Osteocyte (in vitro differentiated cells): ENCODE measurements at regions not wholly inside any gene's neighbourhood (a gene's known extent, or its start where the extent isn't known, plus 50 kb on each side); places are given as distances from the start of the nearest gene placed in this dataset.

ENCODE experiments used
- DNase-seq: peaks from one replicate; pipeline ENCODE4 v3.0.0; 2021; ENCODE audit warnings: mixed read lengths; ENCODE audit not compliant: unreplicated experiment; ENCODE audit errors: extremely low spot score
- H3K27ac Mint-ChIP-seq: one replicate; pipeline ENCODE4 v1.8.0; 2021; ENCODE audit warnings: mild to moderate bottlenecking, mixed read lengths; ENCODE audit not compliant: unreplicated experiment
- H3K27me3 Mint-ChIP-seq: one replicate; pipeline ENCODE4 v1.8.0; 2021; ENCODE audit warnings: mixed read lengths; ENCODE audit not compliant: unreplicated experiment
- H3K36me3 Mint-ChIP-seq: one replicate; pipeline ENCODE4 v1.8.0; 2021; ENCODE audit warnings: mixed read lengths; ENCODE audit not compliant: unreplicated experiment
- H3K4me1 Mint-ChIP-seq: one replicate; pipeline ENCODE4 v1.8.0; 2021; ENCODE audit warnings: mixed read lengths; ENCODE audit not compliant: unreplicated experiment
- H3K4me3 Mint-ChIP-seq: one replicate; pipeline ENCODE4 v1.8.0; 2021; ENCODE audit warnings: mild to moderate bottlenecking, moderate library complexity, mixed read lengths; ENCODE audit not compliant: unreplicated experiment
- H3K9me3 Mint-ChIP-seq: one replicate; pipeline ENCODE4 v1.8.0; 2021; ENCODE audit warnings: mixed read lengths; ENCODE audit not compliant: unreplicated experiment
- TF ChIP-seq, protein P1 (sequence below): fragments of 200-600 bp; sonication (generic); IDR thresholded peaks from 2 replicates; pipeline ENCODE4 v1.5.0; 2021; ENCODE audit warnings: antibody characterized with exemption, mild to moderate bottlenecking, moderate library complexity

DNA sequence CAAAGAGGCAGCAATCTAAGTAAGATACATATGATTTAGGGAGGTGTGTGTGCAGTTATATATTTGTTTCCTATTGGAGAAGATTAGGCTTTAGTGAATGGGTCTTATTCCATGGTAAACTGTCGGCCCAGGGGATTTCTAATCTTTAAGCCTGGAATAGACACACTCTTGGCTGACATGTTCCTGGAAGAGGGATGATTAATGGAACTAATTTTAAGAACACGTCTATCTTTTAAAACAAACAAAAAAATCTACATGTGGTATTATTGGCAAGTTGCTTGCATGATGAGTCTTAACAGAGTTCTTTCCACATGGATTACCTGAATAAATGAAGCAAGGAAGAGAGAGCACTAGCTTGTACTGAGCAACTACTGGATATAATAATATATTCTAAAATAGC lies 114.2 kb upstream of the NT5C1B start:
- peaks cover 9% of the 10 kb centered on the region for H3K4me1 Mint-ChIP-seq
- no peaks in the 10 kb centered on the region for H3K9me3 Mint-ChIP-seq
- DNase-seq: no peak
- H3K36me3 Mint-ChIP-seq: no peaks in the 10 kb centered on the region
- TF ChIP-seq, protein P1, sequence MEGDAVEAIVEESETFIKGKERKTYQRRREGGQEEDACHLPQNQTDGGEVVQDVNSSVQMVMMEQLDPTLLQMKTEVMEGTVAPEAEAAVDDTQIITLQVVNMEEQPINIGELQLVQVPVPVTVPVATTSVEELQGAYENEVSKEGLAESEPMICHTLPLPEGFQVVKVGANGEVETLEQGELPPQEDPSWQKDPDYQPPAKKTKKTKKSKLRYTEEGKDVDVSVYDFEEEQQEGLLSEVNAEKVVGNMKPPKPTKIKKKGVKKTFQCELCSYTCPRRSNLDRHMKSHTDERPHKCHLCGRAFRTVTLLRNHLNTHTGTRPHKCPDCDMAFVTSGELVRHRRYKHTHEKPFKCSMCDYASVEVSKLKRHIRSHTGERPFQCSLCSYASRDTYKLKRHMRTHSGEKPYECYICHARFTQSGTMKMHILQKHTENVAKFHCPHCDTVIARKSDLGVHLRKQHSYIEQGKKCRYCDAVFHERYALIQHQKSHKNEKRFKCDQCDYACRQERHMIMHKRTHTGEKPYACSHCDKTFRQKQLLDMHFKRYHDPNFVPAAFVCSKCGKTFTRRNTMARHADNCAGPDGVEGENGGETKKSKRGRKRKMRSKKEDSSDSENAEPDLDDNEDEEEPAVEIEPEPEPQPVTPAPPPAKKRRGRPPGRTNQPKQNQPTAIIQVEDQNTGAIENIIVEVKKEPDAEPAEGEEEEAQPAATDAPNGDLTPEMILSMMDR: no peak
- H3K27me3 Mint-ChIP-seq: no peaks in the 10 kb centered on the region
- no peak overlapping the region for H3K27ac Mint-ChIP-seq
- no peak overlapping the region for H3K4me3 Mint-ChIP-seq

DNA sequence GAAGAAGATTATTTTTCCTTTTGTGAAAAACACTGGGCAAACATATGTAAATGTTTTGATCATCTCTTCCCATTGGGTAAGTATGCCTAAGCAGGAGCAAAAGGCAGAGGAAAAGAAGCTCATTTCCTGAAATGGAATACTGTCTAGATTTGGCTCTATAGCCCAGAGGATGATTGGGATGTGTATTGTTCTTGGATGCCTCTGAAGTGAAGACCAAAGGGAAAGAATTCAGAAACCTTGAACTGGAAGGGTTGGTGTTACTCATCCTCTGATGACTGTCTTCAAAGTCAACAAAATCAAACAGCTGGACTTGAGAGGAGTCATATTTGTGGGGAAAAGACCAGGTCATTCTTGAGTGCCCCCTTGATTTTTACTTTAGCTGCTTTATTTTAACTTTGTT lies 112.6 kb upstream of the NT5C1B start:
- peaks cover 9% of the 10 kb centered on the region for H3K4me1 Mint-ChIP-seq
- no peak for DNase-seq

DNA sequence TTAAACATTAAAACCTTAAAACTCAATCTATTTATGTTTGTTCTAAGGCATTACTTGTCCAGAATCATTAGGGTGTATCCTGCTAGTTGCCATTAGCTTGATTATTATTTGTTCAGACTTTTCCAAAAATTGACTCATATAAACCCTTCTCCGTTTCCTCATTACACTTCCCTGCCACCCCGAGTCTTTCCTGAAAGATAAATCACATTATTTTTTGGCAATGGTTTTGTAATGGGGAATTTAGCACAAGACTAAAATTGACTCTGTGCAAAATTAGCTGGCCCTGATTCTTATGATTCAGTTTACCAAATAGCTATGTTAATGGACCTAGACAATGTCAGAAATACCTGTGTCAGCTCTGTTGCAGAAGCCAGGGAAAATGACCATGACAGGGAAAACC lies 112.2 kb upstream of the NT5C1B start:
- Mint-ChIP-seq H3K4me1 (peaks cover 9% of the 10 kb centered on the region), H3K27me3 (peaks cover 3% of the 10 kb centered on the region), H3K36me3 (no peaks in the 10 kb centered on the region), H3K27ac (no peak overlapping the region), H3K9me3 (no peaks in the 10 kb centered on the region), H3K4me3 (no peak overlapping the region)
- TF ChIP-seq, protein P1: no peak
- DNase-seq: no peak

More for the DNA sequence above, 112.6 kb upstream of the NT5C1B start:
- H3K9me3 Mint-ChIP-seq: no peaks in the 10 kb centered on the region
- no peaks in the 10 kb centered on the region for H3K27me3 Mint-ChIP-seq
- no peak overlapping the region for H3K4me3 Mint-ChIP-seq
- H3K27ac Mint-ChIP-seq: no peak overlapping the region
- no peaks in the 10 kb centered on the region for H3K36me3 Mint-ChIP-seq
- TF ChIP-seq, protein P1: no peak

DNA sequence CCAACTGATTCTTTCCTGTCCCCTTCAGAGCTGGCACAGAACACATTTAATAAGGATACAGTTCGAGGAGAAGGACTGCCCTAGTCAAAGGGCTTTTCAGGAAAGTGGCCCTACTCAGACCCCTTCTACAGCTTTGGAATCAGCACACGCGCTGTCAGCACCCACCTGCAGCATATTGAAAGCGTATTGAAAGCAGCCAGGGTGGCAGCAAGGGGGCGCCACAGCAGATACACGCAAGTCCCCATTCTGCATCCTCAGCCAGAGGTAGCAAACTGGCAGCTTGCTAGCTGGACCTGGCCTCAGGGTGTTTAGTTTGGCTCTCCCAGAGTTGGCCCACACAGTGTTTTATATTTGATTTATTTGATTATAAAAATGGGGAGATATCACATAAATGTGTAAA lies 101.0 kb upstream of the NT5C1B start:
- H3K9me3 Mint-ChIP-seq: peaks cover 3% of the 10 kb centered on the region
- no peak overlapping the region for H3K27ac Mint-ChIP-seq
- no peak overlapping the region for H3K4me3 Mint-ChIP-seq
- H3K4me1 Mint-ChIP-seq: no peaks in the 10 kb centered on the region
- H3K27me3 Mint-ChIP-seq: peaks cover 10% of the 10 kb centered on the region
- DNase-seq: no peak
- no peaks in the 10 kb centered on the region for H3K36me3 Mint-ChIP-seq
- TF ChIP-seq, protein P1: peak; percentile 40

DNA sequence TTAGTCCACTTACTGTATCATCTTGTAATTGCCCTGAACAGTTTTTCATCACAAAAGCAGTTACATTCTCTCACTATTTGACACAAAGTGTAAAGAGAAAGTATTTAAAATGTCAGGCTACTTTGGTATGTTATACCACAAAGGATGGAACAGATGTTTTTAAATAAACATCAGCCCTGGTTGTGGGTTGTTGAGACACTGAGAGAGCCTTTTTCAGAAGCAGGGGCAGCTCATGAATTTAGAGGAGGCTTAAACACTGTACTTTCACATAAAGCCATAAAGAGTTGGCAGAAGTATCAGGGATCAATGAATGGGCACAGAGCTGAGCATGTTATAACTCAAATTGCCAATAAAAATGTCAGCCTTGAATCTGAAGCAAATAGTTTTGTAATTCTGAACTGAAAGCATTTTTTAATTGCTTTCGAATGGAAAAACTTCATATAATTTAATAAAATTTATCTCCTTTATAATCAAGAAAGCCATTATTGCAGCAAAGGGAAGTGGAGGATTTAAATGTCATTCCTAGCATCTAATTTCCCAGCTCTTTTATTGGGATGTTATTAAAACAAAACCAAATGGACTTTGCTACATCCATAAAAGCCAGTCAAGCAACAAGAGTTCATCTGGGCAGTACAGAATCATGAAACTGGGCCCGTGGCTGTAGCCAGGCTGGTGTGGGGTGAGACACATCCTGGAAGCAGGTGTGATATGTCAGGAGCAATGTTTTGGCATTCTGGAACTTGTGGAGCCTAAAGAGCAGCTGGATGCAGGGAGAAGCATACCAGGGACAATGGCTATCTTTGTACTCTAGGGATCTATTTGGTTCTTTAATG lies 95.1 kb upstream of the NT5C1B start:
- no peaks in the 10 kb centered on the region for H3K9me3 Mint-ChIP-seq
- H3K4me1 Mint-ChIP-seq: peaks cover 3% of the 10 kb centered on the region
- TF ChIP-seq, protein P1: no peak
- no peak overlapping the region for H3K4me3 Mint-ChIP-seq
- no peak overlapping the region for H3K27ac Mint-ChIP-seq
- peaks cover 16% of the 10 kb centered on the region for H3K27me3 Mint-ChIP-seq
- H3K36me3 Mint-ChIP-seq: no peaks in the 10 kb centered on the region
- DNase-seq: no peak
